ENCODE measurements at regions not wholly inside any gene's neighbourhood (a gene's known extent, or its start where the extent isn't known, plus 50 kb on each side); places are given as distances from the start of the nearest gene placed in this dataset.

GRCh38 chr18:10242936-10243680 lies 211.3 kb upstream of the APCDD1 start:
- TF ChIP-seq POLR2A (IDR thresholded peaks at IDR 0.05) (no peak), CTCF (IDR thresholded peaks at IDR 0.05) (no peak), POLR2AphosphoS5 (IDR thresholded peaks at IDR 0.05; ENCODE audit: insufficient read depth in 1 of 2, low read depth in 1 of 2) (no peak)
